D721Med (cell line): ENCODE measurements at regions not wholly inside any gene's neighbourhood (a gene's known extent, or its start where the extent isn't known, plus 50 kb on each side); places are given as distances from the start of the nearest gene placed in this dataset.

Experiments used
- DNase-seq: peaks from one replicate; pipeline ENCODE4 v3.0.0; 2011; ENCODE audit warnings: low spot score; ENCODE audit not compliant: insufficient read length
- FAIRE-seq: peaks from 2 replicates; lab custom pipeline; 2011; peaks lifted over from hg19 to GRCh38; lab: Jason Lieb, UNC
- TF ChIP-seq, protein P1 (sequence below): IDR thresholded peaks from 2 replicates; pipeline ENCODE4 v1.5.1; 2012; ENCODE audit warnings: mild to moderate bottlenecking, control low read depth; ENCODE audit not compliant: insufficient read depth; ENCODE audit errors: missing control alignments

DNA sequence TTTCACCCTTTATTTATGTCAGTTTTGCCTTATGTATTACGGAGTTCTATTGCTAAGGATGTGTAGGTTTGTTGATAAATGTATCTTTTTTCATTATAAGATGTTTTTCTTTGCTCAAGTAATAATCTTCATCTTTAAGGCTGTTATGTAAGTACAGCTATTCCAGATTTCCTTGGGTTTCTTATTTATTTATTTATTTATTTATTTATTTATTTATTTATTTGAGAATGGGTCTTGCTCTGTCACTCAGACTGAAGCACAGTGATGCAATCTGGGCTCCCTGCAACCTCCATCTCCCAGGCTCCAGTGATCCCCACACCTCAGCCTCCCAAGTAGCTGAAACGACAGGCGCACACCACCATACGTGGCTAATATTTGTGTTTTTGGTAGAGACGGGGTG, 617.0 kb downstream of the SLITRK1 start:
- TF ChIP-seq, protein P1, sequence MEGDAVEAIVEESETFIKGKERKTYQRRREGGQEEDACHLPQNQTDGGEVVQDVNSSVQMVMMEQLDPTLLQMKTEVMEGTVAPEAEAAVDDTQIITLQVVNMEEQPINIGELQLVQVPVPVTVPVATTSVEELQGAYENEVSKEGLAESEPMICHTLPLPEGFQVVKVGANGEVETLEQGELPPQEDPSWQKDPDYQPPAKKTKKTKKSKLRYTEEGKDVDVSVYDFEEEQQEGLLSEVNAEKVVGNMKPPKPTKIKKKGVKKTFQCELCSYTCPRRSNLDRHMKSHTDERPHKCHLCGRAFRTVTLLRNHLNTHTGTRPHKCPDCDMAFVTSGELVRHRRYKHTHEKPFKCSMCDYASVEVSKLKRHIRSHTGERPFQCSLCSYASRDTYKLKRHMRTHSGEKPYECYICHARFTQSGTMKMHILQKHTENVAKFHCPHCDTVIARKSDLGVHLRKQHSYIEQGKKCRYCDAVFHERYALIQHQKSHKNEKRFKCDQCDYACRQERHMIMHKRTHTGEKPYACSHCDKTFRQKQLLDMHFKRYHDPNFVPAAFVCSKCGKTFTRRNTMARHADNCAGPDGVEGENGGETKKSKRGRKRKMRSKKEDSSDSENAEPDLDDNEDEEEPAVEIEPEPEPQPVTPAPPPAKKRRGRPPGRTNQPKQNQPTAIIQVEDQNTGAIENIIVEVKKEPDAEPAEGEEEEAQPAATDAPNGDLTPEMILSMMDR, result no peak
- no peak for DNase-seq
- no peak for FAIRE-seq

GRCh38 chr13:83248751-83249150, 633.5 kb downstream of the SLITRK1 start:
- TF ChIP-seq, protein P1, result no peak
- FAIRE-seq (no peak), DNase-seq (no peak)

DNA sequence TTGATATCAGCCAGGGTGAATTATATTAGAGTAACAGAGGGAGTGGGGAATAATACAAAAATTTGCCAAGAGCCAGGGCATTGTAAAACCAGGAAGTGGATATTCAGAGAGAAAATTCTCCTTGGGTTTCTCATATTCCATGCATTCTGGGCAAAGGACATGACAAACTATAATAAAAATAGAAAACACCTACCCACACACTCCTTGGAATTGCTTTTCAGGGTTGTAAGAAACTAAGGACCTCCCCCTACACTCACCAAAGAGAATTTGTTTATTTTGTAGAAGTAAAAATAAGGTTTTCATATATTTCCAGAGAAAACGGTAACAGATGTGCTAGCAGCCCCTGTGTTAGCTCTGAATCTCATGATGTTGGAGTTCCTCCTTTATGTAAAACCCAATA, 649.6 kb downstream of the SLITRK1 start:
- TF ChIP-seq, protein P1, result no peak
- FAIRE-seq, result no peak
- no peak for DNase-seq

DNA sequence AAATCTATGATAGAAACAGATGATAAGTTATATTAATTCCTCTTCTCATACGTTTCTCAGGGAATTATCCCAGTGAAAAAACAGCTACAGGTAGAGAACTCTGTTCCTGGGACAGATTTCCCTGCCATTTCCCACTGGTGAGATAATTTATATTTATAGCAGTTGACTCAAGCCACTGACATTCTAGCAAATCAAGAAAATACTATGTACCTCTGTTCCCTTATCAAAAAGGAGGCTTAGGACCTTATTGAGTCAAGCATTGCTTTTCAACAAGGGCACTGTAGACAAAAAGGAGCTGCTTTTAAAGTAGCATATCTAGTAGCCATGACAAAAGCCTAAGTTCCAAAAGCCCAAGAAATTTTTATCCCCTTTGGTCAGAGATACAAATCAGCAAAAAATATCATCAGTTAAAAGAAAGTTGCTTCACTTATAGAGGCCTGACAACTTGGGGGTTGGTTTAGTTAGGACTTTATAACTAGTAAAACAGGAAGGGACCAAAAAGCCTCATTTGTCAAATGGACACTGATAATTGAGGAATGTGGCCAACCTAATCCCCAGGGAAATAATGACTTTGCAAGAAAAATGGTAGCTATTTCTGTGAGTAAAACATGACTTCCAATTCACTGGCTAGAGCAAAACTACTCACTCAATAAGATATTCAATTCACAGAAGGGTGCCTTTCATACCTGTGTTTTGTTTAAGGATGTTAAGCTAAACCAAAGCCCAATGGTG, 652.5 kb downstream of the SLITRK1 start:
- DNase-seq (no peak), FAIRE-seq (no peak)
- TF ChIP-seq, protein P1, result no peak

DNA sequence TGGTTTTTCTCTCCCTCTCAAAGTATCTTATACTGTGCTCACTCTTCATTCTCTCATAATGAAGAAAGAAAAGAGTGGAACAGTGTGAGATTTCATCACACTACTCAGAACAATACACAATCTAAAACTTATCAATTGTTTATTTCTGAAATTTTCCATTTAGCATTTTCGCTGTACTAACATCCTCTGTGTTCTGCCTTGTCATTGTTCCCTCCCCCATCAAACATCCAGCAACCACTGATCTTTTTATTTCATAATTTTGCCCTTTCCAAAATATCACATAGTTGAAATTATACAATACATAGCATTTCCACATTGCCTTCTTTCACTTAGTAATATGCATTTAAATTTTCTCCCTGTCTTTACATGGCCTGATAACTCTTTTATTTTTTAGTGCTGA, 658.7 kb downstream of the SLITRK1 start:
- FAIRE-seq, result no peak
- no peak for DNase-seq
- TF ChIP-seq, protein P1, result no peak

DNA sequence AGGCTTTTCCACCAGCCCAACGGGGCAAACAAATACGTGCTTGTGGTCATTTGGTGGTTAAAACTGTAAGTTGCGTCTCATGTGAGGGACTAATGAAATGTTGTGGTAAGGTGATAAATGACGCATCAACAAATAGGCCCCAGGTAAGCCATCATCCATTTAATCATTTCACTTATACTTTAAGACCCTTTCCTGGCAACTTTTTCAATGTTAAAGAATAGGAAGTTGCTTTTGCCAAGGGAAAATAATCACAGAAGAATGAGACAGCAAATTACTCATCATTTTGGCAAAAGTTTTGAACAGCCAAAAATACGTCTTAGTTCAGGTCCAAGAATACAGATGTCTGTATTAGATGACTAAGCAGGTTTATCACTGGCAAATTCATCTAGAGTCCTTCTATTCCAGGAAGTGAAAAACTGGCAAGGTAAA, 660.4 kb downstream of the SLITRK1 start:
- DNase-seq (no peak), FAIRE-seq (no peak)
- TF ChIP-seq, protein P1, result no peak

GRCh38 chr13:83221256-83221655, 661.0 kb downstream of the SLITRK1 start:
- FAIRE-seq, result no peak
- DNase-seq, result no peak
- TF ChIP-seq, protein P1, result no peak
